DOHH2 (cell line): ENCODE measurements at regions not wholly inside any gene's neighbourhood (a gene's known extent, or its start where the extent isn't known, plus 50 kb on each side); places are given as distances from the start of the nearest gene placed in this dataset.

Experiments
- H3F3A ChIP-seq: fragments of 200-600 bp; sonication (generic), shearing (Covaris generic); 2 replicates; pipeline ENCODE4 v1.6.0; 2016; ENCODE audit warnings: antibody characterized with exemption, mild to moderate bottlenecking; ENCODE audit not compliant: control insufficient read depth, insufficient read depth
- H3K27ac ChIP-seq: fragments of 200-600 bp; sonication (generic); 2 replicates; pipeline ENCODE4 v1.5.1; 2014; ENCODE audit warnings: low read depth, mild to moderate bottlenecking, low read length, moderate library complexity
- H3K27me3 ChIP-seq: fragments of 200-600 bp; sonication (generic); 2 replicates; pipeline ENCODE4 v1.6.1; 2014; ENCODE audit warnings: mild to moderate bottlenecking, low read length, mixed read lengths; ENCODE audit not compliant: control insufficient read depth
- H3K36me3 ChIP-seq: fragments of 200-600 bp; sonication (generic); 2 replicates; pipeline ENCODE4 v1.6.1; 2014; ENCODE audit warnings: mild to moderate bottlenecking, low read length, moderate library complexity, mixed read lengths; ENCODE audit not compliant: control insufficient read depth
- H3K4me1 ChIP-seq: fragments of 200-600 bp; sonication (generic); 2 replicates; pipeline ENCODE4 v1.6.1; 2014; ENCODE audit warnings: mild to moderate bottlenecking, low read length, mixed read lengths; ENCODE audit not compliant: control insufficient read depth
- H3K4me2 ChIP-seq: fragments of 200-600 bp; sonication (generic); 2 replicates; pipeline ENCODE4 v1.6.0; 2014; ENCODE audit warnings: mild to moderate bottlenecking, low read length, moderate library complexity
- H3K4me3 ChIP-seq: fragments of 200-600 bp; sonication (generic); 2 replicates; pipeline ENCODE4 v1.5.1; 2014; ENCODE audit warnings: mild to moderate bottlenecking, low read length, mixed read lengths
- H3K79me2 ChIP-seq: fragments of 200-600 bp; sonication (generic); 2 replicates; pipeline ENCODE4 v1.6.1; 2014; ENCODE audit warnings: mild to moderate bottlenecking, low read length, mixed read lengths; ENCODE audit not compliant: control insufficient read depth
- H3K9me2 ChIP-seq: fragments of 200-600 bp; sonication (generic); replicated peaks from 2 replicates; pipeline ENCODE4 v1.6.1; 2014; ENCODE audit warnings: mild to moderate bottlenecking, low read length, mixed read lengths; ENCODE audit not compliant: control insufficient read depth
- H3K9me3 ChIP-seq: fragments of 200-600 bp; sonication (generic); 2 replicates; pipeline ENCODE4 v1.6.1; 2014; ENCODE audit warnings: antibody characterized with exemption, low read length, mixed read lengths; ENCODE audit not compliant: control insufficient read depth, insufficient read depth
- H4K20me1 ChIP-seq: fragments of 200-600 bp; sonication (generic); 2 replicates; pipeline ENCODE4 v1.6.0; 2014; ENCODE audit warnings: low read depth, mild to moderate bottlenecking, antibody characterized with exemption, low read length, moderate library complexity; ENCODE audit not compliant: control insufficient read depth, insufficient read depth
- EZH2phosphoT487 ChIP-seq: fragments of 200-600 bp; sonication (generic); IDR thresholded peaks from 2 replicates; pipeline ENCODE4 v1.6.1; 2017; ENCODE audit warnings: borderline replicate concordance, mild to moderate bottlenecking, antibody characterized with exemption, low read length, moderate library complexity, mixed read lengths
- TF ChIP-seq, protein P1 (sequence below): fragments of 200-600 bp; sonication (generic); IDR thresholded peaks from one replicate; pipeline ENCODE4 v1.5.1; 2014; ENCODE audit warnings: antibody characterized with exemption, mild to moderate bottlenecking, low read depth, low read length; ENCODE audit not compliant: poor library complexity, severe bottlenecking

DNA sequence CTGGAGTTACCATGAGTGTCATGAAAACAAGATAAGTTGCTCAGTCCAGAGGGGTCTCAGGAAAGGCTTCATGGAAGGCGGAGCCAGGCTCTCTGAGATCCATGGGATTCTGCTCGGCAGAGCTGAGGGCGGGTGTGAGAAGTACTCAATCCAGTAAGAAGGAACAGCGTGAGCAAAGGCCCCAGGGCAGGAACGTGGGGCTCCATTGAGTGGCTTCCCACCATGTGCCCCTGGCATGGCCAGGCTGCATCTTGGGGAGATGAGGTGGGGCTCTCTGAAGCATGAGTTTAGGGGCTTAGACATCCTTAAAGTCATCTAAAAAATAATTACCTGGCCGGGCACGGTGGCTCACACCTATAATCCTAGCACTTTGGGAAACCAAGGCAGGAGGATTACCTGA is 58.0 kb downstream of the ARL6IP4 start:
- Histone ChIP-seq H3K27me3 (peaks cover 20% of the 10 kb centered on the region; the same call in 1 of the 2 replicates), H3K27ac (no peak overlapping the region), H3F3A (no peaks in the 10 kb centered on the region), H3K4me2 (no peak overlapping the region), H4K20me1 (no peaks in the 10 kb centered on the region), H3K4me1 (no peaks in the 10 kb centered on the region), H3K9me2 (no peaks in the 10 kb centered on the region), H3K9me3 (no peaks in the 10 kb centered on the region), H3K79me2 (no peaks in the 10 kb centered on the region), H3K36me3 (no peaks in the 10 kb centered on the region), H3K4me3 (no peak overlapping the region)
- TF ChIP-seq, protein P1, sequence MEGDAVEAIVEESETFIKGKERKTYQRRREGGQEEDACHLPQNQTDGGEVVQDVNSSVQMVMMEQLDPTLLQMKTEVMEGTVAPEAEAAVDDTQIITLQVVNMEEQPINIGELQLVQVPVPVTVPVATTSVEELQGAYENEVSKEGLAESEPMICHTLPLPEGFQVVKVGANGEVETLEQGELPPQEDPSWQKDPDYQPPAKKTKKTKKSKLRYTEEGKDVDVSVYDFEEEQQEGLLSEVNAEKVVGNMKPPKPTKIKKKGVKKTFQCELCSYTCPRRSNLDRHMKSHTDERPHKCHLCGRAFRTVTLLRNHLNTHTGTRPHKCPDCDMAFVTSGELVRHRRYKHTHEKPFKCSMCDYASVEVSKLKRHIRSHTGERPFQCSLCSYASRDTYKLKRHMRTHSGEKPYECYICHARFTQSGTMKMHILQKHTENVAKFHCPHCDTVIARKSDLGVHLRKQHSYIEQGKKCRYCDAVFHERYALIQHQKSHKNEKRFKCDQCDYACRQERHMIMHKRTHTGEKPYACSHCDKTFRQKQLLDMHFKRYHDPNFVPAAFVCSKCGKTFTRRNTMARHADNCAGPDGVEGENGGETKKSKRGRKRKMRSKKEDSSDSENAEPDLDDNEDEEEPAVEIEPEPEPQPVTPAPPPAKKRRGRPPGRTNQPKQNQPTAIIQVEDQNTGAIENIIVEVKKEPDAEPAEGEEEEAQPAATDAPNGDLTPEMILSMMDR, result no peak
- no peak for TF ChIP-seq EZH2phosphoT487

DNA sequence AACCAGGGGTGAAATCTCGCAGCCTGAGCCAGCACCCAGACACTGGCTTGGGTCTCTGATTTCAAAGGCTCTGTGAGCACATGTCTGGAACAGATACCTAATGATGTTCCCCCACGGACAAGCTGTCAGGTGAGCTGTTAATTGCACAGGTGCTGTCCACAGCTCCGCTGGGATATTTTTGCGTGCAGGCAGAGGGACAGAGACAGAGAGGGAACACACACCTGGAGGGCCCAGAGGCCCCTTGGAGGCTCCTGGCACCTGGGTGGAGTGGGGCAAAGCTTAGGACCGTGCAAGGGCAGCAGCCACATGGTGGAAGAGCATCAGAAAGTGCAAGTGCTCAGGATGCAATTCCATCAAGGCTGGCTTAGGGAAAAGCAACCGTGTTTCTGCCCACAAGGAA is 57.3 kb downstream of the ARL6IP4 start:
- no peak overlapping the region for H3K27ac ChIP-seq
- H3K9me2 ChIP-seq, result no peaks in the 10 kb centered on the region
- peaks cover 20% of the 10 kb centered on the region; the same call in 1 of the 2 replicates for H3K27me3 ChIP-seq
- no peaks in the 10 kb centered on the region for H3K4me1 ChIP-seq
- TF ChIP-seq EZH2phosphoT487, result no peak
- no peaks in the 10 kb centered on the region for H3K36me3 ChIP-seq
- H3K79me2 ChIP-seq, result no peaks in the 10 kb centered on the region
- H4K20me1 ChIP-seq, result no peaks in the 10 kb centered on the region
- H3F3A ChIP-seq, result no peaks in the 10 kb centered on the region
- no peaks in the 10 kb centered on the region for H3K9me3 ChIP-seq
- H3K4me2 ChIP-seq, result no peak overlapping the region
- no peak overlapping the region for H3K4me3 ChIP-seq

DNA sequence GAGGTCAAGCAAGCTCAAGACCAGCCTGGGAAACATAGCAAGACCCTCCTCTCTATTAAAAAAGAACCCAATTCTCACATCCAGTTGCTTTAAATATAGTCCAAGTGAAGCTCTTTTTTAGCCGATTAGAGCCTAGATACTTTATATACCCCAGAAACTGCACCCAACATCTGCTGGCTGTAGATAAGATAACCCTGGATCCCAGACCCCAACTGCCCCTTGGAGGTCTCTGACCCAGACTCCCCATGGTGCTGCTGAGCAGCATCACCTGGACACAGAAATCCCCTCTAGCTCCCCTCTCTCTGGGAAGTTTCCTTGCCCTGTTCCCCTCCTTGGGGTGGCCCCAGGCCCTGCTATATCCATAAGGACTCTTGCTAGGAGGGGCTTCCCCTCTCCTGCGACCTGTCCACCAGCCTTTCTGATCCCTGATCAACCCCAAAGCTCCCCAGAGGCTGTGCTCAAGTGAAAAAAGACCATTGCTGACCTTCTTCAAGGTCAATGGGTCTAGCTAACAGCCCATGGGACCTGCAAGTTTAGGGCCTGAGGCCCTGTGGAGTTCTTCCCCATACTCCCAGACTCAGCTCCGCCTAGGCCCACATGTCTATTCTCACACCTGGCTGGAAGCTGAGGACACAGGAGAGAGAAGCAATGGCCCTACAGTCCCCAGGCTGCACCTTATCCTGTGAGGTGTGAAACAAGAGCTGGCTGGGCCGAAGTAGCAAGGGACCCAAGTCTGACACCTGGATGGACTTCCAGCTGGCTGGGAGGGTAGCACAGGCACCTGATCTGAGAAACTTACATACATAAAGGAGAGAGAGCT is 56.2 kb downstream of the ARL6IP4 start:
- Histone ChIP-seq H3K4me2 (no peak overlapping the region), H3F3A (no peaks in the 10 kb centered on the region), H3K9me3 (no peaks in the 10 kb centered on the region), H3K27me3 (peaks cover 23% of the 10 kb centered on the region; the same call in 1 of the 2 replicates), H3K4me1 (no peaks in the 10 kb centered on the region), H3K79me2 (no peaks in the 10 kb centered on the region), H4K20me1 (no peaks in the 10 kb centered on the region), H3K4me3 (no peak overlapping the region), H3K27ac (no peak overlapping the region), H3K36me3 (no peaks in the 10 kb centered on the region), H3K9me2 (no peaks in the 10 kb centered on the region)
- TF ChIP-seq, protein P1, result no peak
- no peak for TF ChIP-seq EZH2phosphoT487

DNA sequence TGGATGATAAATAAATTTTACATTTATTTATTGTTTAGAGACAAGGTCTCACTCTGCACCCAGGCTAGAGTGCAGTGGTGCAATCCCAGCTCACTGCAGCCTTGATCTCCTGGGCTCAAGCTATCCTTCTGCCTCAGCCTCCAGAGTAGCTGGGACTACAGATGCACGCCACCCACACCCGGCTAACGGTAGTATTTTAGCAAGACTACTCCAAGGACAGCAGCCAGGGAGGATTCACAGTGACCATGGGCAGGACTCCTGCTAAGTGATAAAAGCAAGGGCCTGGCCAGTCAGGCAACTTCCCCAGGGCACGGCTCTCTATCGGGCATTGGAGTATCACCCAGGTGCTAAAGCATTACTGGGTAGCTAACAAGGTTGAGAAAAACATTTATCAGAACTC is 55.4 kb downstream of the ARL6IP4 start:
- Histone ChIP-seq H3K9me2 (no peaks in the 10 kb centered on the region), H3K4me3 (no peak overlapping the region), H3K4me2 (no peak overlapping the region), H3K4me1 (no peaks in the 10 kb centered on the region), H3K36me3 (no peaks in the 10 kb centered on the region), H4K20me1 (no peaks in the 10 kb centered on the region), H3K79me2 (no peaks in the 10 kb centered on the region), H3K27ac (no peak overlapping the region), H3K9me3 (no peaks in the 10 kb centered on the region), H3K27me3 (peaks cover 22% of the 10 kb centered on the region; the same call in 1 of the 2 replicates), H3F3A (no peaks in the 10 kb centered on the region)
- TF ChIP-seq, protein P1, result no peak
- TF ChIP-seq EZH2phosphoT487, result no peak
